T47D (cell line): ENCODE measurements at regions not wholly inside any gene's neighbourhood (a gene's known extent, or its start where the extent isn't known, plus 50 kb on each side); places are given as distances from the start of the nearest gene placed in this dataset.

ENCODE experiments used
- DNase-seq, 2 experiments: peaks; one replicate each; pipeline versions ENCODE4 v3.0.0 to v3.0.0-alpha.2; 2011 to 2012; ENCODE audit warnings: low read depth in 1 of 2, low spot score in 1 of 2
- JUND ChIP-seq: IDR thresholded peaks from 2 replicates; pipeline ENCODE4 v1.6.1; 2012; ENCODE audit warnings: low read depth
- in situ Hi-C: cut with HindIII; loops from 2 replicates; pipeline ENCODE4 v1.10.0; 2016; ENCODE audit warnings: low sequenced_read_pairs, low pct_unique_long_range_greater_than_20kb

DNA sequence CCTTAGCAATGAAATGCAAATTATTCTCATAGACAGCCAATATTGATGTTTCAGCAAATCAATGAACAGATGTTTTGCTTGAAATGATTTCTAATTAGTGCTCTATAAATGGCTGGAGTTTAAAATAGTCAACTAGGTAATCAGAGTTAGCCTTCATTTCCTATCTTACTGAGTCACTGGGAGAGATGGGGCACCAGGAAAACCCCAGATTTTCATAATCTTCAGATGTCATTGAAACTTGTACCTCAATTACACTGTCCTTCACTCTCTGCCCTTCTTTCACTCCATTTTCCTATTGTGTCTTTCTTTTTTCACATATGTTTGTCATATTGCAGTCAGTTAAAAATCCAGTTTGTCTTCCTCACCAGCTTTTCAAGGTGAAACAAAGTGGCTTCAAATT, 92.7 kb downstream of the C12orf75 start:
- in situ Hi-C loops: no loop called here
- TF ChIP-seq JUND: no peak
- no peak for DNase-seq

- peak in 1 of 2 experiments; percentile 13 for DNase-seq
- in situ Hi-C loops: no loop called here
- TF ChIP-seq JUND: no peak
These were observed 93.4 kb downstream of the C12orf75 start for GRCh38 chr12:105423921-105424320.

- in situ Hi-C loops: no loop called here
- no peak for TF ChIP-seq JUND
- peak in 1 of 2 experiments; percentile 65 for DNase-seq
These were observed 95.0 kb downstream of the C12orf75 start for GRCh38 chr12:105425254-105426174.

DNA sequence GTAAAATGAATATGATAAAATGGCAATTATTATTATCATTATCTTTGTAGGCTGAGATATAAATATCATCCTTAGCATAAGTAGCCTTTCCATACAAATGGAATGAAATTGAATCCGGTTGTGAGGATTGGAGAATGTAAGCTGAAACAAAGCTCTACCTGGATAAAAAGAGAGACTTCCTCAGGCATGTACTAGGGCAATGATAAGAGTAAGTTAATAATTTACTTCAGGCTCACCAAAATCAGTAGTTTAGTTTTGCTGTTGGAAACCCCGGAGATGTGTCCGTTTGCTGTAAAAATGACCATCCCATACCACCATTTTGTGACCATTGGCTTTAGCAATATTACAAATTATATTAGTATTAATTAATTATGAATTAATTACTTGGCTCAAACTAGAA, 96.3 kb downstream of the C12orf75 start:
- in situ Hi-C loops: no loop called here
- DNase-seq: no peak

DNA sequence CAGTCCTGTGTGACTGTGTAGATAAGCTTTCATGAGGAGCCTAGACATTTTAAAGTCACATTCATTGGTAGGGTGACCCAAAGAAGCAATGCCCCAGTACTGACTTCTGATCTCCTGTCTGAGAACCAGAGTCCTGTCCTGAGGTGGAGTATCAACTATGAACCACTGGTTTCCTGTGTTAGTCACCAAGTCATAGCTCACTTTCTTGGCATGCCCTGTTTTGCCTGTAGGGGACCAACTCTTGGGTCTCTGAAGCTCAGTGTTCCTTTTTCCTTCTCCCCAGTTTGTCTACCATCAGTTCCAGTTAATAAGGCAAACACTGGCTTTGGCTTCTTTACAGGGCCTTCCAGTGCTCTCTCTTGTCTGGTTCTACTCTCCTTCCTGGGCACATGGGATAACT, 97.4 kb downstream of the C12orf75 start:
- TF ChIP-seq JUND: no peak
- no peak for DNase-seq
- in situ Hi-C loops: no loop called here

More for the DNA sequence above, 96.3 kb downstream of the C12orf75 start:
- no peak for TF ChIP-seq JUND

DNA sequence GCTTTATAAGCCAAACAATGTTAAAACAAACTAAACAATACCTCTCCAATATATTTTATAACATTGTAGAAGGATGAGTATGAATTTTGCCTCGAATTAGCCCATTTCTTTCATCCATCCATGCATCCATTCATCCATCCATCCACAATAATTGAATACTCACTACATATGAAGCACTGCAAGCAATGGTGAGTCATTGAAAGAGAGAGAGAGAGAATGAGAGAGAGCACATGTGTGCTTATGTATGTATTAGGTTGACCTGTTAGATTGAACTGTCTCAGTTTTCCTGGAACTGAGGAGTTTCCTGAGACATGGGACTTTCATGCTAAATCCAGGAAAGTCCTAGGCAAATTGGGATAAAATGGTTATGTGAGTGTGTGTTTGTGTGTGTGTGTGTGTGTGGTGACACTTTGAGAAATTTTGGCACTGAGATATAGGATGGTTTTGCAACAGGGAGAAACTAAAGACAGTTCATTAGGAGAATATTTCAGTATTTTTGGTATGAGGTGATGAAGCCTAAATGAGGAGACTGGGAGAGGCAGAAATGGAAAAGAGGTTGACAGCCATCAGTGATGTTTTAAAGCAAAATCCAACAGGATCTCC, 98.4 kb downstream of the C12orf75 start:
- in situ Hi-C loops: no loop called here
- DNase-seq: no peak
- no peak for TF ChIP-seq JUND

GRCh38 chr12:105429511-105429910, 99.0 kb downstream of the C12orf75 start:
- in situ Hi-C loops: no loop called here
- no peak for DNase-seq
- no peak for TF ChIP-seq JUND

GRCh38 chr12:105431537-105432100, 101.1 kb downstream of the C12orf75 start:
- TF ChIP-seq JUND: no peak
- DNase-seq: no peak
- in situ Hi-C loops: no loop called here

- no peak for TF ChIP-seq JUND
- in situ Hi-C loops: no loop called here
- DNase-seq: no peak
These were observed 103.3 kb downstream of the C12orf75 start for GRCh38 chr12:105433804-105434203.

DNA sequence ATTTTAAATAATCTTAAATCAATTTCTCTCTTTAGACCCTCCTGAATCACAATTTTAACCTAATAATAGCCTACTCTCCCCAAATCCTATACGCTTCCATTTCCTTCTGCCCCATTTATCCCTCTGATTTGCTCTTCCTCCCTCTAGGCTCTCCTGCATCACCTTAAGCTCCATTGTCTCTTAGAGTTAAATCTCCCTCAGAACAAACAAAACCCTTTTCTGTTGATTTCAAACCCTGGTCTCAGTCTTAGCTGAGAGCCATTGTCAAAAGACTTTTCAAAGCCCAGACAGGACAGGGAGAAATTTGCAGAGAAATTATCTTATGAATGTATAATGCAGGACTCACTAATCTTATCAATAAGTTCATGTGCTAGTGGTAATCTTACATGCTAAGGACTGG, 106.1 kb downstream of the C12orf75 start:
- in situ Hi-C loops: no loop called here

GRCh38 chr12:105440037-105440664, 109.7 kb downstream of the C12orf75 start:
- no peak for DNase-seq
- in situ Hi-C loops: no loop called here

More for the DNA sequence above, 106.1 kb downstream of the C12orf75 start:
- TF ChIP-seq JUND: no peak
- DNase-seq: no peak

DNA sequence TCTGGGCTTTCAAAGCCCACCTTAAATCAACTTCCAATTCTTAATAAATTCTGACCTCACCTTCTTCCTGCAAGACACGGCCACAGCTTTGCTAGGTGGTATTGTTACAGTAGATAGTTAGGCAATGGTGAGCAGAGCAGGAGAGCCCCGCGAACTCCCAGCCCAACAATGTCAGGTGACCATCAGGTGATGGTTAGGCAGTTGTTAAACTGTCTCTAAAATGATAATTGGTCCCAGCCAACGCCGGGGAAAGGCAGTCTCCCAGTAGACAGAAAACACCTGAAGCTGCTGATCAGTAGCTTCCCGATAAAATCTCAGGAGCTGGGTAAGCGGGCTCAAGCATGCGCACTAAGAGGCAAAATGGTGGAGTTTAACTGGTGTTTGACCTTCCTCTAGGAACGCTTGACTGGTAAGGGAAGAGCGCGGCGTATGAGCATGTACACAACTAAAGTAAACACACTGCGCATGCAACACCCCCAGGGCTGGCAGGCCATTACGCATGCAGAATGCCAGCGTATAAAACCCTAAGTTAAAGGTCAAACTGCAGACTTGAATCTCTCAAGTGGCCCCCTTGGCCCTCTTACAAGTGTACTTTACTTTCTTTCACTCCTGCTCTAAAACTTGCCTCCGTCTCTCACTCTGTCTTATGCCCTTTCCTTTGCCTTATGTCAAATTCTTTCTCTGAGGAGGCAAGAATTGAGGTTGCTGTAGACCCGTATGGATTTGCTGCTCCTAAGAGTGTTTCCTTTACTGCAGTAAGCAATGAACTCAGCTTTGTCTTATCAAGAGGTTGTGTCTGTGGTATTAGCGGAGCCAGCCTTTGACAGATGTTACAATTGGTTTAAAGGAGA, 113.5 kb downstream of the C12orf75 start:
- in situ Hi-C loops: no loop called here
- no peak for TF ChIP-seq JUND
- peak in 1 of 2 experiments; percentile 61 for DNase-seq

More at GRCh38 chr12:105440037-105440664, 109.7 kb downstream of the C12orf75 start:
- no peak for TF ChIP-seq JUND
